GM18517 (cell line): ENCODE measurements at regions not wholly inside any gene's neighbourhood (a gene's known extent, or its start where the extent isn't known, plus 50 kb on each side); places are given as distances from the start of the nearest gene placed in this dataset.

Experiments used
- ATAC-seq: cut with Tn5 transposase; IDR thresholded peaks from one replicate; pipeline ENCODE4 v1.9.1; 2021; ENCODE audit warnings: mild to moderate bottlenecking, moderate library complexity; ENCODE audit not compliant: unreplicated experiment

GRCh38 chr5:2303431-2304100 is 420.8 kb upstream of the IRX4 start:
- ATAC-seq, result no peak

GRCh38 chr5:2302169-2302568 is 419.4 kb upstream of the IRX4 start:
- no peak for ATAC-seq

GRCh38 chr5:2300861-2301574 is 418.3 kb upstream of the IRX4 start:
- no peak for ATAC-seq

DNA sequence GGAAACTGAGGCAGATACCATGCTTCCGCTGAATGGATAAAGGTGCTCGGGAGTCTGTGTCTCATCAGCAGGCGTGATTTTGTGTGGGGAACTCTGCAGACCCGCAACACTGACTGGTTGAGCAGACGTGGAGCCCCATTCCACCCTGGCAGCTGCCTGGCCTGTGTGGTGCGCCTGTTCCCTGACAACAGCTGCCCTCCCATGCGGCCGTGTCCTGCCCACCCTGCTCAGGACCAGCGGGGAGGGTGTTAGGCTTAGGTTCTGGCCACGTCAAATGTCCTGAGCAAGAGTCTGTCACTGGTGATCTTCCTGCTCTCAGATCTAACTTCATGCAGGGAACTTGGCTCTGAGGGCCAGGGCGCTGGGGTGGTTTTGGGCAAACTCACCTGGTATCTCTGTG is 417.7 kb upstream of the IRX4 start:
- no peak for ATAC-seq

GRCh38 chr5:2299388-2300220 is 416.9 kb upstream of the IRX4 start:
- no peak for ATAC-seq

DNA sequence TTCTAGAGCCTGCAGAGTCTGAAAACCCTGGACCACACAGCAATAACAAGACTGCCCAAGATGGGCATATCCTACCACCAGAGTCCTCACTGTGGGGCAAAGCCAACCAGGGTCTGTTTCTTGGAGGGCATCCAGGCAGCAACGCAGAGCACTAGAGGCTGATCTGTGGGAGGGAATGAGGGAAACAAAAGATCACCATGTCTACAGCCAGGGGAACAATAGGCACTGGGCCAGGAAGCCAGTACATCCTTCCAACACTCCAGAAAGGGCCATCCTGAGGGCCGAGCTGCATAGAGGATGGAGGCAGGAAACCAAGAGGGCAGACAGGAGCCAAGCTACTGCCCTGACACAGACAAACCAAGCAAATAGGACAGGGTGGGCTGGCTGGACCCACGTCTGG is 416.1 kb upstream of the IRX4 start:
- ATAC-seq, result no peak

- ATAC-seq, result no peak
Observed at GRCh38 chr5:2297991-2298390, 415.3 kb upstream of the IRX4 start.

- no peak for ATAC-seq
Observed at GRCh38 chr5:2295476-2295875, 412.8 kb upstream of the IRX4 start.

- ATAC-seq, result no peak
Observed at GRCh38 chr5:2293906-2294305, 411.2 kb upstream of the IRX4 start.

- ATAC-seq, result no peak
Observed at GRCh38 chr5:2291146-2291840, 408.6 kb upstream of the IRX4 start.

- ATAC-seq, result no peak
Observed at GRCh38 chr5:2289380-2289779, 406.7 kb upstream of the IRX4 start.

DNA sequence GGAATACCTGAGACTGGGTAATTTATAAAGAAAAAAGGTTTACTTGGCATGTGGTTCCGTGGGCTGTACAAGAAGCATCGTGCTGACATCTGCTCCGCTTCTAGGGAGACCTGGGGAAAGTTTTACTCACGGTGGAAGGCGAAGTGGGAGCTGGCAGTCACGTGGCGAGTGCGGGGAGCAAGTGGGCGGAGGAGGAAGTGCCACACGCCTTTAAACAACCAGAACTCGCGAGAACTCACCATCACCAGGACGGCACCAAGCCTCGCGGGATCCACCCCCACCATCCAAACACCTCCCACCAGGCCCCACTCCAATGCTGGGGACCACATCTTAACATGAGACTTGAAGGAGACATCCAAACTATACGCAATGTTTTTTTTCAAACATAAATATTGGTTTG is 406.2 kb upstream of the IRX4 start:
- ATAC-seq, result no peak

DNA sequence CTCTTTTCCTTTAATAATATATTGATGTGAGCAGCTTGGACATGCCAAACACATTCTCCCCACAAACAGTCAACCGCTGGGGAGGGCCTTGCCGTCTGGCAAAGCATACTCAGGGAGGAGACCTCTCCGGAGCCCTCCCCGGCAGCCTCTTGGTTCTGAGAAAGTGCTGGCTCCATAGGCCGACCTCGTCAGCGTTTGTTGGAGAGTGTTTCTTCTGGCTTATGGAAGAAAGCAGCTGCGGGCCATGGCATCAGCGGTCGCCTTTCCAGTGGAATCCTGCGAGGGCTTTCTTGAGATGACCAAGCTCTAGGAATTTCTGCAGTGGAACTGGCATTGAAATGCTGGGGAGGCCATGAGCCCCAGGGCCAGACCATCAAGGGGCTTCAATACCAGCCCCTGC is 405.7 kb upstream of the IRX4 start:
- no peak for ATAC-seq

DNA sequence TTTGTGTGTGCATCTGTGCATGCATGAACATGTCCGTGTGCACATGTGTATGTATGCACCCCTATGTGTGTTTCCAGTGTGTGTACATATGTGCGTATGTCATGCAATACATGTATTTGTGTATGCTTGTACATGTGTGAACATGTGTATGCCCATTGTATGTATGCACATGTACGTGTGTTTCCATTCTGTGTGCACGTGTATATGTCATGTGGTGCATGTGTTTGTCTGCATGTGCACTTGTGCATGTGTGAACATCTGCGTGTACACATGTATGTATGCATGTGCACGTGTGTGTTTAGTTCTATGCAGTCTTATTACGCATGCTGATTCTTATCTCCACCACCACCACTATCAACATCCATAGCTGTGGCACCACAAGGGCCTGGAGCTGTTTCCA is 403.5 kb upstream of the IRX4 start:
- ATAC-seq, result no peak

DNA sequence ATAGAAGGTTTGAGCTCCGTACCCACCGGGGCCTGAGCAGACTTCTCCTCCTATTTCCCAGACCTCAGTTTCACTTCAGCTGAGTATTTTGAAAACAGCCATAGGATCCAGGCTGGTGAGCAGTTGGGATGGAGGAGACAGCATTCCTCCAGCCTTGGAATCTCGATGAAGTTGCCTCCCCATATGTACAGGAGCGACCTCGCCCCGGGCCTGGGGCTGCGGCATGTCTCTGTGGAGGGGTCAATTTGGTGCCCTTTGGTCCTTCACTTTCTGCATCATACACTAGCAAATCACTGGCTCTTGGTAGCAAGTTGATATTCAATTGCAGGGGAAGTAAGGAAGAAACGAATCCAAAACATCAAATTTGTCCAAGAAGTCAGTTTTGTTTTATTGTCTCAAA is 402.0 kb upstream of the IRX4 start:
- ATAC-seq, result no peak

- no peak for ATAC-seq
Observed at GRCh38 chr5:2283481-2284045, 400.8 kb upstream of the IRX4 start.

- no peak for ATAC-seq
Observed at GRCh38 chr5:2282893-2283292, 400.2 kb upstream of the IRX4 start.

GRCh38 chr5:2282034-2282690 is 399.4 kb upstream of the IRX4 start:
- no peak for ATAC-seq

DNA sequence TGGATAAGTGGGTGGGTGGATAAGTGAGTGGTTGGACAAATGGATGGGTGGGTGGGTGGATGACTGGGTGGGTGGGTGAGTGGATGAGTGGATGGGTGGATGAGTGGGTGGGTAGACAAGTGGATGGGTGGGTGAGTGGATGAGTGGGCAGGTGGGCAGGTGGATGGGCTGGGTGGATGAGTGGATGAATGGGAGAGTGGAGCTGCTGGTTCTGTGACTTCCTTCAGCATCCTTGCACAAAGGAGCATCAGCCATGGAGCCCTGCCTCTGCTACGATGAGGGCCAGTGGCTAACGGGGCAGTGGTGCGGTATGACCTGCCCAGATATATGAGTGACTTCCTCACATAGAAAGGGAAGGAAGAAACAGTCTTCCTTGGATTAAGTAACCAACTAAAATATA is 398.7 kb upstream of the IRX4 start:
- ATAC-seq, result no peak

DNA sequence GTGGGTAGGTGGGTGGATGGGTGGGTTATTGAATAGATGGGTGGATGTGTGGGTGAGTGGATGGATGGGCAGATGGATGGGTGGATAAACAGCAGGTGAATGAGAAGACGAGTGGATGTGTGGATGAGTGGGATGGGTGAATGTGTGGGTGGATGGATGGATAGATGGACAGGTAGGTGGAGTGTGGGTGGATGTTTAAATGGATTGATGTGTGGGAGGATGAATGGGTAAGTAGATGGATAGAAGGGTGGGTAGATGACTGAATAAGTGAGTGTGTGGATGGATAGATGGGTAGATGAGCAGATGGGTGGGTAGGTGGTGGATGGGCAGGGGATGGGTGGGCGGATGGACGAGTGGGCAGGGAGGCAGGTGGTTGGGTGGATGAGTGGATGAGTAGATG is 397.6 kb upstream of the IRX4 start:
- no peak for ATAC-seq
